Endothelial cell of umbilical vein (primary cell): ENCODE measurements at regions not wholly inside any gene's neighbourhood (a gene's known extent, or its start where the extent isn't known, plus 50 kb on each side); places are given as distances from the start of the nearest gene placed in this dataset.

Experiments used
- BruUV-seq: library from RNA; stranded (reverse); fragments of 400-500 nt; replicated peaks from 2 replicates; lab custom pipeline; 2021; lab: Mats Ljungman, UMichigan
- CTCF ChIA-PET: fragments of 300-600, 350-600 bp; sonication (Branson Sonifier 250); formaldehyde crosslinking; loops from one replicate; lab custom pipeline; 2021; ENCODE audit warnings: antibody characterized with exemption, inconsistent platforms; lab: Charles Lee
- POLR2A ChIA-PET: fragments of 300-600, 350-600 bp; sonication (Branson Sonifier 250); formaldehyde crosslinking; loops from one replicate; lab custom pipeline; 2021; ENCODE audit warnings: antibody characterized with exemption, inconsistent platforms; lab: Charles Lee
- DNase-seq: peaks from one replicate; pipeline ENCODE4 v3.0.0-alpha.2; 2011; ENCODE audit warnings: low read depth, low spot score
- FAIRE-seq: peaks from 2 replicates; lab custom pipeline; 2011; peaks lifted over from hg19 to GRCh38; lab: Jason Lieb, UNC
- H2AFZ ChIP-seq: 2 replicates; pipeline ENCODE4 v1.6.0; 2012; ENCODE audit warnings: low read depth, low read length, control low read depth, inconsistent platforms
- H3K27ac ChIP-seq: 2 replicates; pipeline ENCODE4 v1.5.1; 2011; ENCODE audit warnings: low read depth, mild to moderate bottlenecking, control low read depth, low read length, moderate library complexity; ENCODE audit not compliant: insufficient read depth
- H3K27me3 ChIP-seq, 2 experiments: 2 replicates each; pipeline versions ENCODE4 v1.6.0 to v1.6.1; 2011; ENCODE audit warnings: low read length in 2 of 2, mixed read lengths in 1 of 2; ENCODE audit not compliant: control insufficient read depth in 2 of 2, insufficient read depth in 2 of 2
- H3K36me3 ChIP-seq, 2 experiments: 2 replicates in 1 of 2; 3 replicates in 1 of 2; pipeline ENCODE4 v1.5.1; 2011; ENCODE audit warnings: low read length in 2 of 2, mild to moderate bottlenecking in 1 of 2, moderate library complexity in 1 of 2; ENCODE audit not compliant: control insufficient read depth in 2 of 2, insufficient read depth in 2 of 2; ENCODE audit errors: extremely low read depth in 1 of 2
- H3K4me1 ChIP-seq: 3 replicates; pipeline ENCODE4 v1.5.1; 2011; ENCODE audit warnings: mild to moderate bottlenecking, low read length; ENCODE audit not compliant: control insufficient read depth, insufficient read depth; ENCODE audit errors: extremely low read depth
- H3K4me2 ChIP-seq: 2 replicates; pipeline ENCODE4 v1.6.1; 2011; ENCODE audit warnings: low read length, control low read depth, mixed read lengths; ENCODE audit not compliant: insufficient read depth
- H3K4me3 ChIP-seq, 3 experiments: fragments of 200-600 bp in 1 of 3; sonication (generic), shearing (Covaris generic) in 1 of 3; replicated peaks in 1 of 3; 2 replicates each; pipeline ENCODE4 v1.5.1; 2011 to 2016; ENCODE audit warnings: control low read depth in 3 of 3, low read length in 3 of 3, mild to moderate bottlenecking in 2 of 3, inconsistent platforms in 1 of 3, low read depth in 1 of 3, moderate library complexity in 1 of 3; ENCODE audit not compliant: insufficient read depth in 1 of 3
- H3K79me2 ChIP-seq: 2 replicates; pipeline ENCODE4 v1.6.0; 2012; ENCODE audit warnings: low read length, inconsistent platforms; ENCODE audit not compliant: control insufficient read depth, insufficient read depth
- H3K9ac ChIP-seq: replicated peaks from 2 replicates; pipeline ENCODE3; 2011; ENCODE audit warnings: low read length, control low read depth; ENCODE audit not compliant: insufficient read depth; ENCODE audit errors: extremely low read depth
- H3K9me1 ChIP-seq: replicated peaks from 3 replicates; pipeline ENCODE4 v1.6.0; 2011; ENCODE audit warnings: mild to moderate bottlenecking, low read length; ENCODE audit not compliant: control insufficient read depth, insufficient read depth; ENCODE audit errors: extremely low read depth
- H3K9me3 ChIP-seq: replicated peaks from 2 replicates; pipeline ENCODE4 v1.5.1; 2012; ENCODE audit warnings: low read length, inconsistent platforms; ENCODE audit not compliant: control insufficient read depth, insufficient read depth
- H4K20me1 ChIP-seq: replicated peaks from 2 replicates; pipeline ENCODE3; 2011; ENCODE audit warnings: mild to moderate bottlenecking, low read length; ENCODE audit not compliant: control insufficient read depth, insufficient read depth; ENCODE audit errors: extremely low read depth
- EZH2 ChIP-seq: IDR thresholded peaks from 2 replicates; pipeline ENCODE4 v1.6.1; 2012; ENCODE audit warnings: borderline replicate concordance, low read depth, mild to moderate bottlenecking, moderate library complexity, low read length, inconsistent platforms; ENCODE audit not compliant: severe bottlenecking
- FOS ChIP-seq: IDR thresholded peaks from 2 replicates; pipeline ENCODE4 v1.6.1; 2011; ENCODE audit warnings: mild to moderate bottlenecking, low read length, moderate library complexity, borderline replicate concordance; ENCODE audit not compliant: insufficient read depth
- GATA2 ChIP-seq: IDR thresholded peaks from 2 replicates; pipeline ENCODE4 v1.7.0; 2011; ENCODE audit warnings: low read depth, mild to moderate bottlenecking, moderate library complexity, mixed read lengths, low read length; ENCODE audit not compliant: insufficient read length, insufficient read depth
- JUN ChIP-seq: IDR thresholded peaks from 2 replicates; pipeline ENCODE4 v1.6.1; 2011; ENCODE audit warnings: borderline replicate concordance, low read depth; ENCODE audit not compliant: insufficient read length, insufficient read depth
- MYC ChIP-seq: IDR thresholded peaks from one replicate; pipeline ENCODE4 v1.6.1; 2011; ENCODE audit warnings: mild to moderate bottlenecking, low read depth, low read length
- POLR2A ChIP-seq: IDR thresholded peaks from 2 replicates; pipeline ENCODE4 v1.6.1; 2012; ENCODE audit warnings: low read depth, mild to moderate bottlenecking, control low read depth, low read length
- POLR2AphosphoS5 ChIP-seq: IDR thresholded peaks from 2 replicates; pipeline ENCODE4 v1.6.1; 2012; ENCODE audit warnings: low read depth, mild to moderate bottlenecking, control low read depth, low read length, moderate library complexity; ENCODE audit not compliant: insufficient read depth
- dilution Hi-C: fragments of 300-500 bp; cut with MboI; formaldehyde crosslinking; loops from one replicate; pipeline ENCODE4 v1.15.0; 2019; ENCODE audit warnings: low sequenced_read_pairs; ENCODE audit not compliant: extremely low pct_ligation_motif_present
- intact Hi-C: fragments of 100-400 bp; cut with micrococcal nuclease; formaldehyde crosslinking; loops from one replicate; pipeline ENCODE4 v1.10.0; 2022
- TF ChIP-seq, protein P1 (sequence below), 2 donors: IDR thresholded peaks; 1 replicate in 1 of 2; 2 replicates in 1 of 2; pipeline ENCODE4 v1.5.1; 2011; ENCODE audit warnings: low read length in 2 of 2, mild to moderate bottlenecking in 2 of 2, moderate library complexity in 2 of 2, control low read depth in 1 of 2, inconsistent platforms in 1 of 2, low read depth in 1 of 2; ENCODE audit not compliant: insufficient read depth in 1 of 2; ENCODE audit errors: extremely low read depth in 1 of 2
- TF ChIP-seq, protein P2 (sequence below): IDR thresholded peaks from 2 replicates; pipeline ENCODE4 v1.6.1; 2011; ENCODE audit not compliant: insufficient read depth, insufficient read length

DNA sequence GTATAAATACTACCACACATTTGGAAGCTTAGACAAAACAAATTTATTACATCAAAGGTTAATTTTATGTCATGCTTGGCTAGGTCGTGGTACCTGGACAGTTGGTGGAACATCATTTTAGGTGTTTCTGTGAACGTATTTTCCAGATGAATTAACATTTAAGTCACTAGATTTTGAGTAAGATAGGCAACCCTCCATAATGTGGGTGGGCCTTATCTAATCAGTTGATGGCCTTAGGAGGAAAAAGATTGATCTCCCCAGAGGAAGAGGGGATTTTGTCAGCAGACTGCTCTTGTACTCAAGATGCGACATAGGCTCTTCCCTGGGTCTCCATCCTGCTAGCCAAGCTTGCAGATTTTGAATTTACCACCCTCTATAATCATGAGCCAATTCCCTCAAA lies 85.0 kb downstream of the RPRM start:
- no peak overlapping the region for H3K4me2 ChIP-seq
- CTCF ChIA-PET = no interaction called here

More for the DNA sequence above, 85.0 kb downstream of the RPRM start:
- H3K27ac ChIP-seq = no peak overlapping the region
- H3K27me3 ChIP-seq = no peaks in the 10 kb centered on the region
- BruUV-seq = no TSS peak
- dilution Hi-C loops (no loop called here), intact Hi-C loops (no loop called here)
- no peak overlapping the region for H3K4me3 ChIP-seq
- FAIRE-seq (no peak), DNase-seq (no peak)
- POLR2A ChIA-PET = no interaction called here
- no peaks in the 10 kb centered on the region for H3K79me2 ChIP-seq
- H3K9me1 ChIP-seq = no peaks in the 10 kb centered on the region
- no peaks in the 10 kb centered on the region for H3K4me1 ChIP-seq
- H3K36me3 ChIP-seq = no peaks in the 10 kb centered on the region
- TF ChIP-seq POLR2A = no peak
- no peak for TF ChIP-seq MYC
- no peak for TF ChIP-seq EZH2
- TF ChIP-seq GATA2 = no peak
- TF ChIP-seq, protein P1, sequence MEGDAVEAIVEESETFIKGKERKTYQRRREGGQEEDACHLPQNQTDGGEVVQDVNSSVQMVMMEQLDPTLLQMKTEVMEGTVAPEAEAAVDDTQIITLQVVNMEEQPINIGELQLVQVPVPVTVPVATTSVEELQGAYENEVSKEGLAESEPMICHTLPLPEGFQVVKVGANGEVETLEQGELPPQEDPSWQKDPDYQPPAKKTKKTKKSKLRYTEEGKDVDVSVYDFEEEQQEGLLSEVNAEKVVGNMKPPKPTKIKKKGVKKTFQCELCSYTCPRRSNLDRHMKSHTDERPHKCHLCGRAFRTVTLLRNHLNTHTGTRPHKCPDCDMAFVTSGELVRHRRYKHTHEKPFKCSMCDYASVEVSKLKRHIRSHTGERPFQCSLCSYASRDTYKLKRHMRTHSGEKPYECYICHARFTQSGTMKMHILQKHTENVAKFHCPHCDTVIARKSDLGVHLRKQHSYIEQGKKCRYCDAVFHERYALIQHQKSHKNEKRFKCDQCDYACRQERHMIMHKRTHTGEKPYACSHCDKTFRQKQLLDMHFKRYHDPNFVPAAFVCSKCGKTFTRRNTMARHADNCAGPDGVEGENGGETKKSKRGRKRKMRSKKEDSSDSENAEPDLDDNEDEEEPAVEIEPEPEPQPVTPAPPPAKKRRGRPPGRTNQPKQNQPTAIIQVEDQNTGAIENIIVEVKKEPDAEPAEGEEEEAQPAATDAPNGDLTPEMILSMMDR (IDR thresholded peaks at IDR 0.05; ENCODE audit: extremely low read depth in 1 of 2, insufficient read depth in 1 of 2, low read depth in 1 of 2, low read length in 2 of 2) = no peak
- no peak for TF ChIP-seq JUN
- TF ChIP-seq FOS = no peak
- TF ChIP-seq, protein P2, sequence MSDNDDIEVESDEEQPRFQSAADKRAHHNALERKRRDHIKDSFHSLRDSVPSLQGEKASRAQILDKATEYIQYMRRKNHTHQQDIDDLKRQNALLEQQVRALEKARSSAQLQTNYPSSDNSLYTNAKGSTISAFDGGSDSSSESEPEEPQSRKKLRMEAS = no peak
- no peak for TF ChIP-seq POLR2AphosphoS5
- H3K9me3 ChIP-seq = peaks cover 5% of the 10 kb centered on the region
- H2AFZ ChIP-seq = no peak overlapping the region
- no peaks in the 10 kb centered on the region for H4K20me1 ChIP-seq
- no peak overlapping the region for H3K9ac ChIP-seq
